Kidney epithelial cell (primary cell): ENCODE measurements at regions not wholly inside any gene's neighbourhood (a gene's known extent, or its start where the extent isn't known, plus 50 kb on each side); places are given as distances from the start of the nearest gene placed in this dataset.

Experiments used
- DNase-seq: peaks from one replicate; pipeline ENCODE4 v3.0.0-alpha.2; 2010; ENCODE audit warnings: low read depth
- H3K27me3 ChIP-seq: 2 replicates; pipeline ENCODE4 v1.6.0; 2011; ENCODE audit warnings: low read length; ENCODE audit not compliant: control insufficient read depth, insufficient read depth
- H3K36me3 ChIP-seq: 2 replicates; pipeline ENCODE4 v1.5.1; 2011; ENCODE audit warnings: low read length; ENCODE audit not compliant: control insufficient read depth, insufficient read depth
- H3K4me3 ChIP-seq: 2 replicates; pipeline ENCODE4 v1.5.1; 2011; ENCODE audit warnings: low read depth, mild to moderate bottlenecking, control low read depth, low read length
- TF ChIP-seq, protein P1 (sequence below): IDR thresholded peaks from 2 replicates; pipeline ENCODE4 v1.5.1; 2011; ENCODE audit warnings: mild to moderate bottlenecking, moderate library complexity, low read length, control low read depth, inconsistent platforms; ENCODE audit not compliant: insufficient read depth, poor library complexity, severe bottlenecking

DNA sequence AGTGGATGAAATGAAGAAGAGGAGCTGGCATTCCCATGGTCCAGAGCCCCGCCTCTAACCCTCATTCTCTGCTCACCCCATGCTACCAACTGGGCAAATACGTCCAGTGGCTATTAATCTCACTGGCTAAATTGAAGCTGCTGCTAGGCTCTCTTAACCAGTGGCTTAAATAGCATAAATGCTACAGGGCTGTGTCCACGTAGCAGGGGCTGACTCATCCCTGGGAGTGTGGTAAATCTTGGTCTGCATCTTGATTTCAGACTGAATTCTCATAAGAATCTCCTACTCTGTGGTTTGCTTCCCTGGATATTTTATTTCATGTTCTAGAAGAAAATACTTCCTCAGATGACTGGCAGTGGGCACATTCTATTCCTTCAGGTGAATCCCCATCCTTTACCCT is 193.1 kb upstream of the ARG1 start:
- DNase-seq: peak; percentile 29
- TF ChIP-seq, protein P1, sequence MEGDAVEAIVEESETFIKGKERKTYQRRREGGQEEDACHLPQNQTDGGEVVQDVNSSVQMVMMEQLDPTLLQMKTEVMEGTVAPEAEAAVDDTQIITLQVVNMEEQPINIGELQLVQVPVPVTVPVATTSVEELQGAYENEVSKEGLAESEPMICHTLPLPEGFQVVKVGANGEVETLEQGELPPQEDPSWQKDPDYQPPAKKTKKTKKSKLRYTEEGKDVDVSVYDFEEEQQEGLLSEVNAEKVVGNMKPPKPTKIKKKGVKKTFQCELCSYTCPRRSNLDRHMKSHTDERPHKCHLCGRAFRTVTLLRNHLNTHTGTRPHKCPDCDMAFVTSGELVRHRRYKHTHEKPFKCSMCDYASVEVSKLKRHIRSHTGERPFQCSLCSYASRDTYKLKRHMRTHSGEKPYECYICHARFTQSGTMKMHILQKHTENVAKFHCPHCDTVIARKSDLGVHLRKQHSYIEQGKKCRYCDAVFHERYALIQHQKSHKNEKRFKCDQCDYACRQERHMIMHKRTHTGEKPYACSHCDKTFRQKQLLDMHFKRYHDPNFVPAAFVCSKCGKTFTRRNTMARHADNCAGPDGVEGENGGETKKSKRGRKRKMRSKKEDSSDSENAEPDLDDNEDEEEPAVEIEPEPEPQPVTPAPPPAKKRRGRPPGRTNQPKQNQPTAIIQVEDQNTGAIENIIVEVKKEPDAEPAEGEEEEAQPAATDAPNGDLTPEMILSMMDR: no peak

DNA sequence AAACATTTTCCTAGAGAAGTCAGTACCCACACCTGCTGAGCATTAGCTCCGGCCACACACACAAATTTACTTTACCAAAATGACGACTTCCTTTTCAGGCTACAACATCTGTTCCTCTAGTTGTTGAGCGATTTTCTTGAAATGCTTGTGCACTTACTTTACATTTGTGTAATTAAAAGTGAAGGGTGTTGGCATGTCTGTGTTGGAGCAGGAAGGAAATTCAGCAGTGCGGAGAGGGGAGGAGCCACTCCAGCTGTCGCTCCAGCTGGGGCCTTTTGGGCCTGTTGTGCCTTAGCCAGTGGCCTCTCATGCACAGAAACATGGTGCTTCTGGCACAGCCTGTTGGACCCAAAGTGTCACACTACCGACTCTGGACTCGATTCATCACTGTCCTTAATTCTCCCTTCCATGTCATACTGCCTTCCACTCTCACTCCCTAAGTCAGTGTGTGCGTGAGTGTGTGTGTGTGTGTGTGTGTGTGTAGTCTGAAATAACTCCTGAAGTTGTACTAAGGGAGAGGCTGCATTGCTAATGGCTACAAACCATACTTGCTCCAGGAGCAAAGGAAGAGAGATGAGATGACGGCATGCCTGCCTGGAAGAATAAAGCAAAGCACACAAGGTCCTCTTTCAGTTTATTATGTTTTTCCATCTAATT is 191.8 kb upstream of the ARG1 start:
- DNase-seq: no peak
- TF ChIP-seq, protein P1: no peak
- H3K4me3 ChIP-seq: no peak overlapping the region
- H3K27me3 ChIP-seq: peaks cover 15% of the 10 kb centered on the region
- H3K36me3 ChIP-seq: no peaks in the 10 kb centered on the region

More for the DNA sequence above, 193.1 kb upstream of the ARG1 start:
- Histone ChIP-seq H3K36me3 (no peaks in the 10 kb centered on the region), H3K27me3 (peaks cover 15% of the 10 kb centered on the region), H3K4me3 (no peak overlapping the region)

DNA sequence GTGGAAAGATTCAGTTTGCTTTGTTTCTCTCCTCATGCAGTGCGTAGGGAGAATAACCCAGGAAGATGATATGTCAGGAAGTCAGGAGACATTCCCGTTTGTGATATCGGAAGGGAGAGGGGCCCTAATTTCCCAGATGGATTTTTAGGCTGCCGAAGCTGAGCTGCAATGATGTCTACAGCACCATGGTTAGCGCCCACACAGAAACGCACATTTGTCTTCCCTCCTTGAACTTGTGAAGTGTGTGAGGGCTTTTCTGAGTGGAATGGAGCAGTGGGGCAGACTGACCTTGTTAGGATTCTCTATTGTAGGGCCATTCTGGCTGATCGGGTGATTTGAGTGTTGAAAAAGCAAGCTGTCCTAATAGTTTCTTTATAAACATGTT is 191.3 kb upstream of the ARG1 start:
- Histone ChIP-seq H3K4me3 (no peak overlapping the region), H3K27me3 (peaks cover 15% of the 10 kb centered on the region), H3K36me3 (no peaks in the 10 kb centered on the region)
- DNase-seq: no peak
- TF ChIP-seq, protein P1: no peak

DNA sequence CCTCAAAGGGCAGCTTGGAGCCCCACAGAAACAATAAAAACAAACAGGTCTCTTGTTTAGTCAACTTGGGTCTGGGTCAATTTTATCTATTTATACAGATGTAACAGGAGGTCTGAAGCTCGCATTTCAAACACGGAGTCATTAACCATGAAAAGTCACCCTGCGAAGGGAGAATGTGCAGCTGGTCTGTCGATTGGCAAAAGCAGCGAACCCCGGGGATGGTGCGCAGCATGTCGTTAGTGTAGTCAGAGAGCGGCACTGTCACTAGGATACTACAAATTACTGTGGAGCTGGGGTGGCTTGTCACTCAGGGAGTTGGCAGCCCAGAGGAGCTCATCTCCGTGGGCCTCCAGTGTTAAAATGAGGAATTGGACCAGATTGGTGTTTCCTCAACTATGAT is 190.4 kb upstream of the ARG1 start:
- no peak for DNase-seq
- Histone ChIP-seq H3K27me3 (peaks cover 15% of the 10 kb centered on the region), H3K36me3 (no peaks in the 10 kb centered on the region), H3K4me3 (no peak overlapping the region)
- TF ChIP-seq, protein P1: no peak

DNA sequence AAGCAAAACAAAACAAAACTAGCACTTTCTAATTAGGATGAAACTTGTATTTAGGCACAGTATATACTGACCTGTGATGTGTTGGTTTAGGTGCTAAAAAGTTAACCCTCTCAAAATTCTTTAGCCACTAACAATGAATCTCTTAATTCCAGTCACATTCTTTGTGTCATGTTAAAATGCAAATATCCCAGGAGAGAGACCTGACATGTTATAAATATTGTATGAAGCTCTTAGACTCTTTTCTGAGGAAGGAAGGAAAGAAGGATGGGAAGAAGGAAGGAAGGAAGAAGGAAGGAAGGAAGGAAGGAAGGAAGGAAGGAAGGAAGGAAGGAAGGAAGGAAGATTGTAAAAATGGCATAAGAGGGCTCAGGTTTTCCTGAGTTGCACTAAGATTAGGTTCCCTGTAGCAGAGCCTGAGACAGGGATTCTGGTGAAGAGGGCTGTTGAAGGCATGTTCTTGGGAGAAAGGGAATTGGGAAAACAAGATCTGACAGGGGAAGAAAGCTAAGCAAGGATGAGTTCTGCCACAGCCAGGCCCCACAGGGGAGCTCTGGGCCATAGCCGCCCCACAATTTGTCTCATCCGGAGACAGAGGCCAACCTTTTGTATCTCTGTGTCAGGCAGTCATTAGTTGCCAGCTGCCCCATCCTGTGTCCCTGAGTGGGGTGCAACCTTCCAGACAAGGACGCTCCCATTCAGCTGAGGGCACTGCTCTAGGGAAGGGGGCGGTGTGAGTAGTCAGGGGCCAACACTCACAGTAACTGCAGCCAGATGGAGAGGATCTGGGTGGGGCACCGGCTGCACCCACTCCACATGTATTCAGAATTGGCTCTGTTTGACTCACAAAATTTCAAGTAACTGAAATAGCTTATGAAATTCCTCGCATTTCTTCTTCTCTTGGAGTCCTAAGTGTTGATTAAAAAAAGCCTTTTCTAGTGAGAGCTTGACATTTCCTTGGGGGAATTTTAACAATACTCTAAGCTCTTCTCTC is 189.3 kb upstream of the ARG1 start:
- H3K27me3 ChIP-seq: peaks cover 15% of the 10 kb centered on the region

More for the DNA sequence above, 189.3 kb upstream of the ARG1 start:
- Histone ChIP-seq H3K4me3 (no peak overlapping the region), H3K36me3 (no peaks in the 10 kb centered on the region)
- TF ChIP-seq, protein P1: no peak
- DNase-seq: no peak
